ENCODE measurements at regions not wholly inside any gene's neighbourhood (a gene's known extent, or its start where the extent isn't known, plus 50 kb on each side); places are given as distances from the start of the nearest gene placed in this dataset.

GRCh38 chr6:168942646-168943045 is 311.0 kb downstream of the THBS2 start:
- no peak overlapping the region for H3K27ac ChIP-seq
- H3K27me3 ChIP-seq = no peaks in the 10 kb centered on the region
- no peak overlapping the region for H3K9ac ChIP-seq (ENCODE audit: low read depth in 2 of 2, low read length in 2 of 2)
- no peaks in the 10 kb centered on the region for H3K9me3 ChIP-seq
- H3K36me3 ChIP-seq = no peaks in the 10 kb centered on the region
- no peak for TF ChIP-seq CTCF (IDR thresholded peaks at IDR 0.05)
- DNase-seq = no peak
- intact Hi-C loops (cut with DNase I) = no loop called here
- H3K4me1 ChIP-seq = no peaks in the 10 kb centered on the region
- H3K4me3 ChIP-seq = no peak overlapping the region

GRCh38 chr6:168941036-168941435 is 312.6 kb downstream of the THBS2 start:
- no peaks in the 10 kb centered on the region for H3K4me1 ChIP-seq
- H3K4me3 ChIP-seq = no peak overlapping the region
- no peak for DNase-seq
- no peak overlapping the region for H3K9ac ChIP-seq (ENCODE audit: low read depth in 2 of 2, low read length in 2 of 2)
- no peaks in the 10 kb centered on the region for H3K36me3 ChIP-seq
- H3K27ac ChIP-seq = no peak overlapping the region
- no peaks in the 10 kb centered on the region for H3K27me3 ChIP-seq
- no peaks in the 10 kb centered on the region for H3K9me3 ChIP-seq
- intact Hi-C loops (cut with DNase I) = no loop called here
- TF ChIP-seq CTCF (IDR thresholded peaks at IDR 0.05) = no peak

GRCh38 chr6:168939796-168940195 is 313.9 kb downstream of the THBS2 start:
- Histone ChIP-seq H3K27me3 (no peaks in the 10 kb centered on the region), H3K27ac (no peak overlapping the region), H3K9ac (ENCODE audit: low read depth in 2 of 2, low read length in 2 of 2) (no peak overlapping the region), H3K4me3 (no peak overlapping the region), H3K36me3 (no peaks in the 10 kb centered on the region), H3K9me3 (no peaks in the 10 kb centered on the region), H3K4me1 (no peaks in the 10 kb centered on the region)
- DNase-seq = no peak
- no peak for TF ChIP-seq CTCF (IDR thresholded peaks at IDR 0.05)
- intact Hi-C loops (cut with DNase I) = no loop called here

- no peak overlapping the region for H3K4me3 ChIP-seq
- no peaks in the 10 kb centered on the region for H3K27me3 ChIP-seq
- H3K9me3 ChIP-seq = no peaks in the 10 kb centered on the region
- intact Hi-C loops (cut with DNase I) = no loop called here
- DNase-seq = no peak
- H3K9ac ChIP-seq (ENCODE audit: low read depth in 2 of 2, low read length in 2 of 2) = no peak overlapping the region
- H3K4me1 ChIP-seq = no peaks in the 10 kb centered on the region
- H3K27ac ChIP-seq = no peak overlapping the region
- H3K36me3 ChIP-seq = no peaks in the 10 kb centered on the region
- no peak for TF ChIP-seq CTCF (IDR thresholded peaks at IDR 0.05)
Observed at GRCh38 chr6:168939041-168939440, 314.6 kb downstream of the THBS2 start.

GRCh38 chr6:168938546-168938945 is 315.1 kb downstream of the THBS2 start:
- intact Hi-C loops (cut with DNase I) = no loop called here

More at GRCh38 chr6:168938546-168938945, 315.1 kb downstream of the THBS2 start:
- no peak overlapping the region for H3K4me3 ChIP-seq
- H3K9me3 ChIP-seq = no peaks in the 10 kb centered on the region
- no peak overlapping the region for H3K9ac ChIP-seq (ENCODE audit: low read depth in 2 of 2, low read length in 2 of 2)
- H3K27me3 ChIP-seq = no peaks in the 10 kb centered on the region
- no peaks in the 10 kb centered on the region for H3K36me3 ChIP-seq
- TF ChIP-seq CTCF (IDR thresholded peaks at IDR 0.05) = no peak
- DNase-seq = no peak
- H3K27ac ChIP-seq = no peak overlapping the region
- H3K4me1 ChIP-seq = no peaks in the 10 kb centered on the region
